Thyroid gland (tissue), 4 donors: ENCODE measurements at regions not wholly inside any gene's neighbourhood (a gene's known extent, or its start where the extent isn't known, plus 50 kb on each side); places are given as distances from the start of the nearest gene placed in this dataset.

Experiments used
- DNase-seq, 2 donors: peaks; one replicate each; pipeline ENCODE4 v3.0.0-alpha.2; 2019
- H3K27ac ChIP-seq, 3 donors: fragments of 200-600 bp; sonication (generic); 1 replicate in 2 of 3; 2 replicates in 1 of 3; pipeline ENCODE4 v1.5.1; 2016 to 2019; ENCODE audit warnings: mild to moderate bottlenecking in 1 of 3, moderate library complexity in 1 of 3
- H3K27me3 ChIP-seq: fragments of 200-600 bp; sonication (generic); one replicate; pipeline ENCODE4 v1.5.1; 2019
- H3K36me3 ChIP-seq, 2 donors: fragments of 200-600 bp; sonication (generic); one replicate each; pipeline ENCODE4 v1.5.1; 2016 to 2019
- H3K4me1 ChIP-seq, 2 donors: fragments of 200-600 bp; sonication (generic); one replicate each; pipeline ENCODE4 v1.5.1; 2017 to 2019
- H3K4me3 ChIP-seq, 3 donors: fragments of 200-600 bp; sonication (generic); replicated peaks in 1 of 3; 1 replicate in 2 of 3; 2 replicates in 1 of 3; pipeline ENCODE4 v1.5.1; 2016; ENCODE audit warnings: mild to moderate bottlenecking in 1 of 3
- H3K9me3 ChIP-seq: fragments of 200-600 bp; sonication (generic); one replicate; pipeline ENCODE4 v1.5.1; 2017
- POLR2A ChIP-seq, 2 donors: fragments of 450-650 bp; IDR thresholded peaks; one replicate each; pipeline ENCODE4 v1.6.1; 2017; ENCODE audit warnings: antibody characterized with exemption in 2 of 2, mild to moderate bottlenecking in 2 of 2, moderate library complexity in 1 of 2
- WGBS, 2 donors: methylation state at CpG; one replicate each; pipeline ENCODE4 v1.1.5; 2017; 5-methylcytosine and 5-hydroxymethylcytosine counted together
- intact Hi-C: fragments of 100-400 bp; cut with DNase I; formaldehyde crosslinking; loops from one replicate; pipeline ENCODE4 v1.15.1; 2023
- TF ChIP-seq, protein P1 (sequence below), 6 experiments: fragments of 200-600 bp in 3 of 6; fragments of 450-650 bp in 3 of 6; sonication (generic) in 3 of 6; IDR thresholded peaks; one replicate each; pipeline ENCODE4 v1.5.1; 2016 to 2019; ENCODE audit warnings: antibody characterized with exemption in 6 of 6, mild to moderate bottlenecking in 2 of 6, inconsistent platforms in 1 of 6, moderate library complexity in 1 of 6

DNA sequence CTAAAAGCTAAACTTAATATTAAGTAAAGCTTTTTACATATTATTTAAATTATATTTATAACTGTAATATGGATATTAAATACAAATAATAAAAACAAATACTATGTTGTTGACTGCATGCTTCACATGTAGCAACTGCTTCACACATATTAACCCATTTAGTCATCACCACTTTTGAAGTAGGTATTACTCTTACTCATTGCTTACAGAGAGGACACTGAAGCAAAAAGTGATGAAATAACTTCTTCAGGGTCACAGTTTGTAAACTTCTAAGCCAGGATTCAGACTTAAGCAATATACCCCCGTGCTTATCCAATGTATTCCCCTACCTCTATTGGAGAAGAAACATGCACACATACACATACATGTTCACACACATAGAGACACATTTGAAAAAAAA is 166.6 kb downstream of the DKK2 start:
- DNase-seq, result no peak
- Histone ChIP-seq H3K9me3 (no peaks in the 10 kb centered on the region), H3K27me3 (no peaks in the 10 kb centered on the region), H3K36me3 (no peaks in the 10 kb centered on the region), H3K27ac (no peak overlapping the region), H3K4me1 (no peaks in the 10 kb centered on the region), H3K4me3 (no peak overlapping the region)
- no peak for TF ChIP-seq POLR2A (IDR thresholded peaks at IDR 0.05)
- TF ChIP-seq, protein P1, sequence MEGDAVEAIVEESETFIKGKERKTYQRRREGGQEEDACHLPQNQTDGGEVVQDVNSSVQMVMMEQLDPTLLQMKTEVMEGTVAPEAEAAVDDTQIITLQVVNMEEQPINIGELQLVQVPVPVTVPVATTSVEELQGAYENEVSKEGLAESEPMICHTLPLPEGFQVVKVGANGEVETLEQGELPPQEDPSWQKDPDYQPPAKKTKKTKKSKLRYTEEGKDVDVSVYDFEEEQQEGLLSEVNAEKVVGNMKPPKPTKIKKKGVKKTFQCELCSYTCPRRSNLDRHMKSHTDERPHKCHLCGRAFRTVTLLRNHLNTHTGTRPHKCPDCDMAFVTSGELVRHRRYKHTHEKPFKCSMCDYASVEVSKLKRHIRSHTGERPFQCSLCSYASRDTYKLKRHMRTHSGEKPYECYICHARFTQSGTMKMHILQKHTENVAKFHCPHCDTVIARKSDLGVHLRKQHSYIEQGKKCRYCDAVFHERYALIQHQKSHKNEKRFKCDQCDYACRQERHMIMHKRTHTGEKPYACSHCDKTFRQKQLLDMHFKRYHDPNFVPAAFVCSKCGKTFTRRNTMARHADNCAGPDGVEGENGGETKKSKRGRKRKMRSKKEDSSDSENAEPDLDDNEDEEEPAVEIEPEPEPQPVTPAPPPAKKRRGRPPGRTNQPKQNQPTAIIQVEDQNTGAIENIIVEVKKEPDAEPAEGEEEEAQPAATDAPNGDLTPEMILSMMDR (IDR thresholded peaks at IDR 0.05), result no peak
- WGBS, 2 donors, result 80 to 84% methylated on average over 1 of the region's 1 CpG
- intact Hi-C loops, result no loop called here

DNA sequence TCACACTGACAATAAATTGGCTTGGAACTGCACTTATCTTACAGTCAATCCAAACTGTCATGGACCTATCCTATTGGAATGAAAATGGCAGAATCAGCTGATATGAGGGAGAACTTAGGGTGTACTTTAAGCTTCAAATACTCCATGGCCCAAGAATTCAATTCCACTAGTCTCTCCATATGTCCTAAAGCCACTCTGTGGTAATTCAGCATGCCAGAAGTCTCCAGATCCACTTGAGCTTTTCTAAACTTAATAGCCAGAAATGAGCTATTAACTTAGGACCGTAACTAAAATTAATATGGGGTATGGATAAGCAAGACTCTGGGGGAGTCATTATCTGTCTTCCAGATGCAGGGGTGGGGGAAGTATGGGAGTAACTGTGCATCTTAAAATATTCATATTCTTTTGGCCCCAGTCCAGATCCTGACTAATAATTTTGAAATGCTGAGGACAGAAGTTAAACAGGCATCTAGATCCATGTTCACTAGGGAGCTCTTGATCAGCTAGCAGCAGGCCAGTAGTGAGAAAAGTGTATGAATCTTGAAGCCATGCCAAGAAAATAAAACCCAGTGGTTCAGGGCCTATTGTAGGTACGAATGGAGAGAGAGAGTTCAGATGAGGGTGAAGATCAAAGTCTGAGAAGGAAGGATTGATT is 167.6 kb downstream of the DKK2 start:
- no peaks in the 10 kb centered on the region for H3K9me3 ChIP-seq
- H3K27ac ChIP-seq, result no peak overlapping the region
- 48 to 49% methylated on average over 2 of the region's 2 CpGs for WGBS, 2 donors
- H3K36me3 ChIP-seq, result no peaks in the 10 kb centered on the region
- no peak for DNase-seq
- TF ChIP-seq, protein P1 (IDR thresholded peaks at IDR 0.05), result no peak
- TF ChIP-seq POLR2A (IDR thresholded peaks at IDR 0.05), result no peak
- H3K27me3 ChIP-seq, result no peaks in the 10 kb centered on the region
- H3K4me3 ChIP-seq, result no peak overlapping the region
- intact Hi-C loops, result no loop called here
- no peaks in the 10 kb centered on the region for H3K4me1 ChIP-seq

DNA sequence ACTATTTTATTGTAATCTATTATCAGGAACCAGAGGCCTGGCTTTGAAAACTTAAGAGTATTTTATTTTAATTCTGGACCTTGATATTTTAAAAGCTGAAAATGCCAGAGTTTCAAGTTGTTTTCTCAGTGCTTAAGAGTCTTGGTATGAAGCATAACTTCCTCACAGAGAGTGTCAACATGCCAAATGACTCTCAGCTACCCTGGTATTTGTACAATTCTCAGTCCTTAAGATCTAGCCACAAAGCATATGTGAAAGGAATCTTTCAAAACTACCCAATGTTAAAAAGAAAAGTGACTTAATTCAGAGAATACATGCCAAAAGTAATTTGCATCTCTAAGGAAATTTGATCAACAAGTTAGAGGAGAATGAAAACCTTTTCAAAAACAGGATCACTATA is 171.9 kb downstream of the DKK2 start:
- no peaks in the 10 kb centered on the region for H3K36me3 ChIP-seq
- H3K4me1 ChIP-seq, result no peaks in the 10 kb centered on the region
- intact Hi-C loops, result no loop called here
- DNase-seq, result peak in 1 of 2 donors; percentile 0
- H3K9me3 ChIP-seq, result no peaks in the 10 kb centered on the region
- TF ChIP-seq POLR2A (IDR thresholded peaks at IDR 0.05), result no peak
- TF ChIP-seq, protein P1 (IDR thresholded peaks at IDR 0.05), result no peak
- no peak overlapping the region for H3K4me3 ChIP-seq
- no peaks in the 10 kb centered on the region for H3K27me3 ChIP-seq
- H3K27ac ChIP-seq, result peak overlapping the region; percentile 19 to 50 (median 47)

DNA sequence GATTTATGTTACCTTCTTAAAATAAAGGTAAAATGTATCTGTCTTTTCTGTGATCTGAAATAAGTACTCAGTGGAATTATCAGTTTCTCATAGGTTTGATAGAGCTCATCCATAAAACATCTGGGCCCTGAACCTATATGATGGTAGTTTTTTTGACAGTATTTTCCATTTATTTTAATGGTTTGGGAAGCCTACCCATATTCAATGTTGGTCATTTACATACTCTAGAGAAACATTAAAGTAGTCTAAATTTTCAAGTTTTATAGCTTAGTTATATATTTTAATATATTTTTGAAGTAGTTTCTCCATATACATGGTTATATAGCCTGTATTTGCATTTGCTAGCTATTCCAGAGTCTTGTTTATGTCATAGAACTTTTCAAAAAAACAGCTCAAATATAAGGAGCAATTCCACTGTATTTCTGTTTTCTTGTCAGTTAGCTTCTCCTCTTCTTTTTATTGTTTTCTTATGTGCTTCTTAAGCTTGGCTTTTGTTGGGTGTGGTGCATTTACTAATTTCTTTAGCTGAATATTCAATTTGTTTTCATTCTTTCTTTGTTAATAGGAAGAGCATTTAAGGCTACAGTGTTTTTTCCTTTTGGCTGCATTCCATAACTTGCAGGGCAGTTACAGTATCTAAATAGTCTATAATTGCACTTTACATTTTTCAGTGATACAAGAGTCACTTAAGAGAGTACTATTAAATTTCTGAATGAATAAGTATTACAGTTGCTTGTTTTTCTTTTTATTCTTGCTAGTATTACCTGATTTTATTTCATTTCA is 181.4 kb downstream of the DKK2 start:
- H3K36me3 ChIP-seq, result no peaks in the 10 kb centered on the region
- H3K4me3 ChIP-seq, result no peak overlapping the region
- no peak for DNase-seq
- no peaks in the 10 kb centered on the region for H3K4me1 ChIP-seq
- no peaks in the 10 kb centered on the region for H3K9me3 ChIP-seq
- no peaks in the 10 kb centered on the region for H3K27me3 ChIP-seq
- intact Hi-C loops, result no loop called here
- H3K27ac ChIP-seq, result no peak overlapping the region
- TF ChIP-seq, protein P1 (IDR thresholded peaks at IDR 0.05), result no peak
- TF ChIP-seq POLR2A (IDR thresholded peaks at IDR 0.05), result no peak

DNA sequence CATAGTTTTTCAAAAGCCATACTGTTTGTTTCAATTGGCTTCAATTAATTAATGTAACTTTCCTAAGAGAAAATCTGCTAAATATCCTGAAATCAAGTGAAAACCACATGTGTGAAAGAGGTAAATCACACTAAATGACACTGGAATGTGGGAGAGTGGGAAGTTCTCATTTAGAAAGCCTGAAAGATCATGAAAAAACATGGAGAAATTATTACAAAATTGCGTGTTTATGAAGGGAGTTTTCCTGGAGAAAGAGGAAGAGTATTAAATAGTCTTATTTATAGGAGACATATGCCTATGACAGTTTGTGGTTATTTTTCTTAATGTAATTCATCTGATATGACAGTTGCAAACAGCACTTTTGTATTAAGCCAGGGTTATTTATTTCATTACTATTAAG is 183.7 kb downstream of the DKK2 start:
- Histone ChIP-seq H3K9me3 (no peaks in the 10 kb centered on the region), H3K36me3 (no peaks in the 10 kb centered on the region), H3K4me1 (no peaks in the 10 kb centered on the region), H3K27ac (no peak overlapping the region), H3K27me3 (no peaks in the 10 kb centered on the region), H3K4me3 (no peak overlapping the region)
- TF ChIP-seq, protein P1 (IDR thresholded peaks at IDR 0.05), result no peak
- no peak for TF ChIP-seq POLR2A (IDR thresholded peaks at IDR 0.05)
- WGBS, 2 donors, result 75 to 84% methylated on average over 1 of the region's 1 CpG
- intact Hi-C loops, result no loop called here
- no peak for DNase-seq
